B cell (primary cell): ENCODE measurements at regions not wholly inside any gene's neighbourhood (a gene's known extent, or its start where the extent isn't known, plus 50 kb on each side); places are given as distances from the start of the nearest gene placed in this dataset.

ENCODE experiments used
- CTCF ChIP-seq: fragments of 200-600 bp; IDR thresholded peaks from one replicate; pipeline ENCODE4 v1.8.0; 2022; ENCODE audit warnings: antibody characterized with exemption, mild to moderate bottlenecking
- EZH2 ChIP-seq: IDR thresholded peaks from 2 replicates; pipeline ENCODE4 v1.6.1; 2012; ENCODE audit warnings: borderline replicate concordance, low read depth, mild to moderate bottlenecking, moderate library complexity, low read length; ENCODE audit not compliant: insufficient read depth, poor library complexity, severe bottlenecking

DNA sequence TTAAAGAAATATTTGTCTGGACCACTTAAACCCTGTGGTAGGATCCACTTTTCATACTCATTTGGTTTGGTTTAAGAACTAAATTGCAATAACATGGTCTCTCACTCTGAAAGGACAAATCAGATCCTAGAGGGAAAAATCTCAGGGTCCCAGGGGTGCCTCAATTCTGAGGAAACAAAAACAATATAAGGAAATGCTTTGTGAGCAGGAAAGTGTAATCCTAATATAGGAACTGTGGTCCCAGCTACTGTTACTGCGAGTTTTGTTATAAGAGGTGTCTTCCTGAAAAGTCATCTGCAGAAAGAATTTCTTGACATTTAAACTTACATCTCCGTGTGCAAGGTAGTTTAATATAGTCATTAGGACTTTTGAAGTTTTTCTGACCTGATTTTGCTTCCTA, 420.1 kb upstream of the LCORL start:
- TF ChIP-seq EZH2: no peak
- no peak for TF ChIP-seq CTCF
